Uterus (tissue), 3 donors: ENCODE measurements at regions not wholly inside any gene's neighbourhood (a gene's known extent, or its start where the extent isn't known, plus 50 kb on each side); places are given as distances from the start of the nearest gene placed in this dataset.

ENCODE experiments used
- DNase-seq, 2 donors: peaks; one replicate each; pipeline ENCODE4 v3.0.0-alpha.2; 2019 to 2020
- H3K27ac ChIP-seq, 2 donors: fragments of 200-600 bp; sonication (generic); 1 replicate in 1 of 2; 2 replicates in 1 of 2; pipeline ENCODE4 v1.5.1; 2016 to 2018
- H3K27me3 ChIP-seq, 2 donors: fragments of 200-600 bp; sonication (generic); one replicate each; pipeline ENCODE4 v1.5.1; 2018 to 2019; ENCODE audit warnings: control low read depth in 1 of 2
- H3K36me3 ChIP-seq, 2 donors: fragments of 200-600 bp; sonication (generic); one replicate each; pipeline ENCODE4 v1.5.1; 2019; ENCODE audit warnings: control low read depth in 1 of 2
- H3K4me1 ChIP-seq, 2 donors: fragments of 200-600 bp; sonication (generic); one replicate each; pipeline ENCODE4 v1.5.1; 2018 to 2019; ENCODE audit warnings: control low read depth in 1 of 2
- H3K4me3 ChIP-seq, 2 donors: fragments of 200-600 bp; sonication (generic); 1 replicate in 1 of 2; 2 replicates in 1 of 2; pipeline ENCODE4 v1.5.1; 2018 to 2019; ENCODE audit warnings: mild to moderate bottlenecking in 1 of 2
- H3K9me3 ChIP-seq, 2 donors: fragments of 200-600 bp; sonication (generic); one replicate each; pipeline ENCODE4 v1.5.1; 2019; ENCODE audit warnings: control low read depth in 1 of 2
- POLR2A ChIP-seq, 2 donors: fragments of 450-650 bp; IDR thresholded peaks; one replicate each; pipeline ENCODE4 v1.6.1; 2016; ENCODE audit warnings: antibody characterized with exemption in 2 of 2, mild to moderate bottlenecking in 1 of 2, moderate library complexity in 1 of 2
- intact Hi-C: fragments of 100-400 bp; cut with DNase I; formaldehyde crosslinking; loops from one replicate; pipeline ENCODE4 v1.15.1; 2023; ENCODE audit warnings: low total_unique reads
- TF ChIP-seq, protein P1 (sequence below), 4 experiments: fragments of 200-600 bp in 2 of 4; fragments of 450-650 bp in 2 of 4; sonication (generic) in 2 of 4; IDR thresholded peaks; one replicate each; pipeline ENCODE4 v1.5.1; 2016 to 2019; ENCODE audit warnings: antibody characterized with exemption in 4 of 4, mild to moderate bottlenecking in 2 of 4, moderate library complexity in 1 of 4
- donor health status: DM: yes; HTN: yes; CAD: no.

DNA sequence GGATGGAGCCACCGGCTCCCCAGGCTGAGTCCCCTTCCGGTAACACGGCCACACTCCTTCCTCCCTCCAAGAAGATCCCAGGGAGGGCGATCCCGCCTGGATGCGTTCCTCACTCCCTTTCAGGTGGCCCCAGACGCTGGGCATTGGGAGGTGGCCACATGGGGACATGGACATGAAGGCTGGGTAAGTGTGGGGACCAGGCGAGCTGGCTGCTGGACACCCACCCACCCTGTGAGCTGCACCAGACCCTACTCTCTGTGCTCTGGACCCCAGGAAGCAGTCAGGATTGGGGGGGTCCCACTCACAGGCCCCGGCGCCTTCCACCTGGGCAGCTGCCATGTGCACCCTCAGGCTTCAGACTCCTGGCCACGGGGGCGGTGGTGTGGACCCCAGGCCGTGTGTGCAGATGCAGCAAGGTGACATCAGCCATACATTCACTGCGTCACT lies 932.8 kb downstream of the BRD1 start:
- no peaks in the 10 kb centered on the region for H3K27me3 ChIP-seq
- intact Hi-C loops = no loop called here
- no peak overlapping the region for H3K4me3 ChIP-seq
- TF ChIP-seq POLR2A (IDR thresholded peaks at IDR 0.05) = no peak
- TF ChIP-seq, protein P1, sequence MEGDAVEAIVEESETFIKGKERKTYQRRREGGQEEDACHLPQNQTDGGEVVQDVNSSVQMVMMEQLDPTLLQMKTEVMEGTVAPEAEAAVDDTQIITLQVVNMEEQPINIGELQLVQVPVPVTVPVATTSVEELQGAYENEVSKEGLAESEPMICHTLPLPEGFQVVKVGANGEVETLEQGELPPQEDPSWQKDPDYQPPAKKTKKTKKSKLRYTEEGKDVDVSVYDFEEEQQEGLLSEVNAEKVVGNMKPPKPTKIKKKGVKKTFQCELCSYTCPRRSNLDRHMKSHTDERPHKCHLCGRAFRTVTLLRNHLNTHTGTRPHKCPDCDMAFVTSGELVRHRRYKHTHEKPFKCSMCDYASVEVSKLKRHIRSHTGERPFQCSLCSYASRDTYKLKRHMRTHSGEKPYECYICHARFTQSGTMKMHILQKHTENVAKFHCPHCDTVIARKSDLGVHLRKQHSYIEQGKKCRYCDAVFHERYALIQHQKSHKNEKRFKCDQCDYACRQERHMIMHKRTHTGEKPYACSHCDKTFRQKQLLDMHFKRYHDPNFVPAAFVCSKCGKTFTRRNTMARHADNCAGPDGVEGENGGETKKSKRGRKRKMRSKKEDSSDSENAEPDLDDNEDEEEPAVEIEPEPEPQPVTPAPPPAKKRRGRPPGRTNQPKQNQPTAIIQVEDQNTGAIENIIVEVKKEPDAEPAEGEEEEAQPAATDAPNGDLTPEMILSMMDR (IDR thresholded peaks at IDR 0.05) = no peak
- no peak for DNase-seq
- no peaks in the 10 kb centered on the region for H3K9me3 ChIP-seq
- no peaks in the 10 kb centered on the region for H3K36me3 ChIP-seq
- H3K4me1 ChIP-seq = no peaks in the 10 kb centered on the region
- no peak overlapping the region for H3K27ac ChIP-seq

DNA sequence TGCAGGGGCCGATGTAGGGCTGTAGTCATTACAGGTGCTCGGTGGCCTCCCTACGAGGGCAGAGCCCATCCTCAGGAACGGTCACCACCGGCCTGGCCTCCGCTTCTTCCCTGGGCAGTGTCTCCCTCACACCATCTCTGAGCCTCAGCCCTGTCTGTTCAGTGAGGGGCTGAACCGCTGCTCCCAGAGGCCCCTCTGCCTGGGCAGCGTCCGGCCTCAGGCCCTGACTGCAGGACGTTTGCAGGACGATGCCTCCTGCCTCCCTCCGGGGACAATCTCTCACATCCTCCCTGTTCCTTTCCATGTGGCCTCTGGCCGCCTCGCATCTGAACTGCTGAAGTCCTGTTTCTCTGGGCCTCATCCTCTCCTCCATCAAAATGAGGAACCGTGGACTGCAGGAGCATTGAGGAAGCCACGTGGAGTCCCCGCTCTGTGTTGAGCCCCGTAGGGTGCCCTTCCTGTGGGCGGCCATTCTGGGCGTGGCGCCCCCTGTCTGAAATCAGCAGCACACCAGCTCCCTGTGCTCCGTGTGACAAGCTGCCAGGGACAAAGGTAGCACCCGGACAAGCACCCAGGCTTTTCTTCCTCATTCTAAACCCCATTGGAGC lies 933.5 kb downstream of the BRD1 start:
- DNase-seq = no peak
- H3K4me1 ChIP-seq = no peaks in the 10 kb centered on the region
- TF ChIP-seq, protein P1 (IDR thresholded peaks at IDR 0.05) = no peak
- no peak for TF ChIP-seq POLR2A (IDR thresholded peaks at IDR 0.05)
- H3K27me3 ChIP-seq = no peaks in the 10 kb centered on the region
- intact Hi-C loops = no loop called here
- H3K4me3 ChIP-seq = no peak overlapping the region
- no peaks in the 10 kb centered on the region for H3K9me3 ChIP-seq
- no peaks in the 10 kb centered on the region for H3K36me3 ChIP-seq
- no peak overlapping the region for H3K27ac ChIP-seq

DNA sequence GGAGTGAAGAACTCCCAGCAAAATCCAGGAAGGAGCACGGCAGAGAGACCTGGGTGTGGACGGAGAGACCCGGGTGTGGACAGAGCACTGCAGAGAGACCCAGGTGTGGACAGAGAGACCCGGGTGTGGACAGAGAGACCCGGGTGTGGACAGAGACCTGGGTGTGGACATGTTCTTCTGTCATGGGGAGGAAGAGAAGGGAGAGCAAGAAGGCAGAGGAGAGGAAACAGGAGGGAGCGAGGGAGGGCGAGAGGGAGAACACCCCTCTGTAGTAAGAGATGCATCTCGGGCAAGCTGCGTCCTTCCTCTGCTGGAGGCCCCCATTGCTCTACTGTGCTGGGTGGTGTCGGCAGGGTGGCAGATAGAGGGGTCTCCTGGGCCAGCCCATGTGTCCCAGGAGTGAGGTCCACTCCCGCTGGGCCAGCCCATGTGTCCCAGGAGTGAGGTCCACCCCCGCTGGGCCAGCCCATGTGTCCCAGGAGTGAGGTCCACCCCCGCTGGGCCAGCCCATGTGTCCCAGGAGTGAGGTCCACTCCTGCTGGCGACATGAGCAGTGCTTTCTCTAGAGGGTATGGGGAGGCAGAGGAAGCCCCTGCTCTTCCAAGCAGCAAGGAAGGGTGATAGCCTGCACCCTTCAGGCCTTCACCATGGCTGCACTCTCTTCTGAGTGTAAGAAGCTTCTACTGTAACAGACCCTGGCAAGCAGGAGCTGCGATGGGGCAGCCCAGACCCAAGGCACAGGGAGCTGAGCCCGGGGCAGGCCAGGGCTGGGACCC lies 934.2 kb downstream of the BRD1 start:
- H3K4me1 ChIP-seq = no peaks in the 10 kb centered on the region
- H3K4me3 ChIP-seq = no peak overlapping the region
- no peaks in the 10 kb centered on the region for H3K9me3 ChIP-seq
- H3K36me3 ChIP-seq = no peaks in the 10 kb centered on the region
- intact Hi-C loops = no loop called here
- no peaks in the 10 kb centered on the region for H3K27me3 ChIP-seq
- no peak overlapping the region for H3K27ac ChIP-seq
- no peak for DNase-seq
- TF ChIP-seq POLR2A (IDR thresholded peaks at IDR 0.05) = no peak
- TF ChIP-seq, protein P1 (IDR thresholded peaks at IDR 0.05) = no peak

DNA sequence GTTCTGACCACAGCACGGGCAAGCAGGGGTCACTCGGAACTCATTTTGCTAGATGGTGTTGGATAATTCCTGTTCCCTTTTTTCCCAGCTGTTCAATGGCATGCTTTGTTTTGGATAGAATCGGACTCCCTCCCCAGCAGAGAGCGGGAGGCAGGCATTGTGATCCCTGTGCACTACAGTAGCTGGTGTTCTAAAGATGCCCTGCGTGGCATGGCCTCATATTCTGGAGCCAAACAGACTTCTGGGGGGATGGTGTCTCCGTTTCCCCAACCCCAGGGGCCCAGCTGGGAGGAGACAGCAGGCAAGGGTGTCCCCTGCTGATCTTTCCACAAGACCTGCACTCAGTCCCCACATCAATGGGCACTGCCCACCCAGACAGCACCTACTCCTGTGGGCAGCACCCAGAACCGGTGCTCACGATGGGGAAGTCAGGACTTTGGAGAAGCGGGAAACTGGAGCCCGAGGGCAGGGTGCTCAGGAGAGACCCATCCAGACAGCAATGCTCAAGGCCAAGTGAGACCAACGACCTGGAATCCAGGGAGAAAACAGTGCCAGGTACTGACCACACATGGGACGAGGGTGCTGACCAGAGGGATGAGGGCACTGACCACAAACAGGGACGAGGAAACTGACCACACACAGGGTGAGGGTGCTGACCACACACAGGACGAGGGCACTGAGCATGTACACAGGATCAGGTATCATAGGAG lies 934.9 kb downstream of the BRD1 start:
- no peak for TF ChIP-seq POLR2A (IDR thresholded peaks at IDR 0.05)
- TF ChIP-seq, protein P1 (IDR thresholded peaks at IDR 0.05) = no peak
- Histone ChIP-seq H3K27me3 (no peaks in the 10 kb centered on the region), H3K27ac (no peak overlapping the region), H3K4me3 (no peak overlapping the region), H3K9me3 (no peaks in the 10 kb centered on the region), H3K36me3 (no peaks in the 10 kb centered on the region), H3K4me1 (no peaks in the 10 kb centered on the region)
- intact Hi-C loops = no loop called here
- no peak for DNase-seq
